ENCODE measurements at regions not wholly inside any gene's neighbourhood (a gene's known extent, or its start where the extent isn't known, plus 50 kb on each side); places are given as distances from the start of the nearest gene placed in this dataset.

DNA sequence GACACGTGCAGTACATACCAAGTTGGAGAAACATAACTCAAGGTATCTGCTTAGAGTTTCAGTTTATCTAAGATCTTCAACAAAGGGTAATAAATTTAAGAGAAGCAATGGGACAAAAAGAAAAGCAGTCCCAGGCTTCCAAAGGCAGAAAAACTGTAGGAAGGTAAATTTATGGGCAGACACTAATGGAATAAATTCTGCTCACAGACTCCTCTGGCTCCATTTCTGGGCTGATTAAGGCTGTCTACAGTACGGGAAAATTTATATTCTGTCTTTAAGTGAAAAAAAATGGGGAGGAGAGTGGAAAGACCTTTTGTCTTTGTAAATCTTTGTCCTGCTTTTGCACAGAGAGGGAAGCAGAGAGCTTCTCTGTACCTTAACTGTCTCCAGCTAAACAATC is 587.5 kb upstream of the IGFBP3 start:
- Histone ChIP-seq H3K27ac (no peak overlapping the region), H3K4me3 (no peak overlapping the region), H3K9me3 (ENCODE audit: low read depth, low read length) (no peaks in the 10 kb centered on the region), H3K36me3 (ENCODE audit: insufficient read depth, low read length) (no peaks in the 10 kb centered on the region), H3K9ac (ENCODE audit: insufficient read length) (no peak overlapping the region)
- TF ChIP-seq POLR2AphosphoS5 (IDR thresholded peaks at IDR 0.05; ENCODE audit: borderline replicate concordance, low read depth, low read length) (no peak), FOXP2 (optimal IDR thresholded peaks at IDR 0.05; ENCODE audit: control extremely low read depth, extremely low read length, insufficient read depth) (no peak), EZH2 (IDR thresholded peaks at IDR 0.05) (no peak)
- no peak for DNase-seq (ENCODE audit: low read depth, low spot score)

DNA sequence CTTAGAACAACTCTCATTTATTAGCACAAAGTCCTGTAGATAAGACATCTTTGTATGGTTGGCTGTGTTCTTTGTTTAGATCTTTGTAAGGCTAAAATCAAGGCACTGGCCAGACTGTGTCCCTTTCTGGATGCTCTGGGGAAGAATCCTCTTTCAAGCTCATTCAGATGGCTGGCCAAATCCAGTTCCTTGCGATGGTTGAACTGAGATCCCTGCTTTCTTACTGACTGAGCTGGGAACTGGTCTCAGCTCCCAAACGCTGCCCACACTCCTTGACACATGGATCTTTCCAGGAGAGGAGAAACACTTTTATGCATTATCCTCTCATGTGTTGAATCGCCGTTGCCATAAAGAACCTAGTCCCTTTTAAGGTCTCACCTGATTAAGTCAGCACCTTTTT is 586.5 kb upstream of the IGFBP3 start:
- no peaks in the 10 kb centered on the region for H3K36me3 ChIP-seq (ENCODE audit: insufficient read depth, low read length)
- H3K9me3 ChIP-seq (ENCODE audit: low read depth, low read length) = no peaks in the 10 kb centered on the region
- H3K9ac ChIP-seq (ENCODE audit: insufficient read length) = no peak overlapping the region
- no peak for DNase-seq (ENCODE audit: low read depth, low spot score)
- no peak overlapping the region for H3K27ac ChIP-seq
- H3K4me3 ChIP-seq = no peak overlapping the region
- TF ChIP-seq FOXP2 (optimal IDR thresholded peaks at IDR 0.05; ENCODE audit: control extremely low read depth, extremely low read length, insufficient read depth) (no peak), EZH2 (IDR thresholded peaks at IDR 0.05) (no peak), POLR2AphosphoS5 (IDR thresholded peaks at IDR 0.05; ENCODE audit: borderline replicate concordance, low read depth, low read length) (no peak)

- no peak for DNase-seq (ENCODE audit: low read depth, low spot score)
- H3K36me3 ChIP-seq (ENCODE audit: insufficient read depth, low read length) = no peaks in the 10 kb centered on the region
- no peaks in the 10 kb centered on the region for H3K9me3 ChIP-seq (ENCODE audit: low read depth, low read length)
- H3K4me3 ChIP-seq = no peak overlapping the region
- H3K27ac ChIP-seq = no peak overlapping the region
- no peak for TF ChIP-seq POLR2AphosphoS5 (IDR thresholded peaks at IDR 0.05; ENCODE audit: borderline replicate concordance, low read depth, low read length)
- TF ChIP-seq FOXP2 (optimal IDR thresholded peaks at IDR 0.05; ENCODE audit: control extremely low read depth, extremely low read length, insufficient read depth) = no peak
- TF ChIP-seq EZH2 (IDR thresholded peaks at IDR 0.05) = no peak
- H3K9ac ChIP-seq (ENCODE audit: insufficient read length) = no peak overlapping the region
Measured at GRCh38 chr7:46494441-46494840, 573.4 kb upstream of the IGFBP3 start.

- TF ChIP-seq FOXP2 (optimal IDR thresholded peaks at IDR 0.05; ENCODE audit: control extremely low read depth, extremely low read length, insufficient read depth) (no peak), EZH2 (IDR thresholded peaks at IDR 0.05) (no peak), POLR2AphosphoS5 (IDR thresholded peaks at IDR 0.05; ENCODE audit: borderline replicate concordance, low read depth, low read length) (no peak)
- Histone ChIP-seq H3K9ac (ENCODE audit: insufficient read length) (no peak overlapping the region), H3K9me3 (ENCODE audit: low read depth, low read length) (no peaks in the 10 kb centered on the region), H3K4me3 (no peak overlapping the region), H3K27ac (no peak overlapping the region), H3K36me3 (ENCODE audit: insufficient read depth, low read length) (no peaks in the 10 kb centered on the region)
- DNase-seq (ENCODE audit: low read depth, low spot score) = no peak
Measured at GRCh38 chr7:46494028-46494427, 573.0 kb upstream of the IGFBP3 start.

- no peak for DNase-seq (ENCODE audit: low read depth, low spot score)
- no peaks in the 10 kb centered on the region for H3K9me3 ChIP-seq (ENCODE audit: low read depth, low read length)
- H3K27ac ChIP-seq = no peak overlapping the region
- H3K36me3 ChIP-seq (ENCODE audit: insufficient read depth, low read length) = no peaks in the 10 kb centered on the region
- H3K9ac ChIP-seq (ENCODE audit: insufficient read length) = no peak overlapping the region
- TF ChIP-seq EZH2 (IDR thresholded peaks at IDR 0.05) (no peak), POLR2AphosphoS5 (IDR thresholded peaks at IDR 0.05; ENCODE audit: borderline replicate concordance, low read depth, low read length) (no peak), FOXP2 (optimal IDR thresholded peaks at IDR 0.05; ENCODE audit: control extremely low read depth, extremely low read length, insufficient read depth) (no peak)
- no peak overlapping the region for H3K4me3 ChIP-seq
Measured at GRCh38 chr7:46493196-46493595, 572.1 kb upstream of the IGFBP3 start.

- Histone ChIP-seq H3K4me3 (no peak overlapping the region), H3K9ac (ENCODE audit: insufficient read length) (no peak overlapping the region), H3K9me3 (ENCODE audit: low read depth, low read length) (no peaks in the 10 kb centered on the region), H3K27ac (no peak overlapping the region), H3K36me3 (ENCODE audit: insufficient read depth, low read length) (no peaks in the 10 kb centered on the region)
- DNase-seq (ENCODE audit: low read depth, low spot score) = no peak
- TF ChIP-seq EZH2 (IDR thresholded peaks at IDR 0.05) (no peak), FOXP2 (optimal IDR thresholded peaks at IDR 0.05; ENCODE audit: control extremely low read depth, extremely low read length, insufficient read depth) (no peak), POLR2AphosphoS5 (IDR thresholded peaks at IDR 0.05; ENCODE audit: borderline replicate concordance, low read depth, low read length) (no peak)
Measured at GRCh38 chr7:46492466-46492865, 571.4 kb upstream of the IGFBP3 start.

- DNase-seq (ENCODE audit: low read depth, low spot score) = no peak
- Histone ChIP-seq H3K36me3 (ENCODE audit: insufficient read depth, low read length) (no peaks in the 10 kb centered on the region), H3K4me3 (no peak overlapping the region), H3K27ac (no peak overlapping the region), H3K9me3 (ENCODE audit: low read depth, low read length) (no peaks in the 10 kb centered on the region), H3K9ac (ENCODE audit: insufficient read length) (no peak overlapping the region)
- TF ChIP-seq EZH2 (IDR thresholded peaks at IDR 0.05) = no peak
Measured at GRCh38 chr7:46490406-46490805, 569.3 kb upstream of the IGFBP3 start.

- no peak overlapping the region for H3K27ac ChIP-seq
- no peak overlapping the region for H3K4me3 ChIP-seq
- DNase-seq (ENCODE audit: low read depth, low spot score) = no peak
- H3K9ac ChIP-seq (ENCODE audit: insufficient read length) = no peak overlapping the region
- TF ChIP-seq EZH2 (IDR thresholded peaks at IDR 0.05) (no peak), FOXP2 (optimal IDR thresholded peaks at IDR 0.05; ENCODE audit: control extremely low read depth, extremely low read length, insufficient read depth) (no peak), POLR2AphosphoS5 (IDR thresholded peaks at IDR 0.05; ENCODE audit: borderline replicate concordance, low read depth, low read length) (no peak)
- no peaks in the 10 kb centered on the region for H3K9me3 ChIP-seq (ENCODE audit: low read depth, low read length)
- no peaks in the 10 kb centered on the region for H3K36me3 ChIP-seq (ENCODE audit: insufficient read depth, low read length)
Measured at GRCh38 chr7:46489106-46489505, 568.0 kb upstream of the IGFBP3 start.

GRCh38 chr7:46488607-46489006 is 567.5 kb upstream of the IGFBP3 start:
- TF ChIP-seq POLR2AphosphoS5 (IDR thresholded peaks at IDR 0.05; ENCODE audit: borderline replicate concordance, low read depth, low read length) = no peak
- no peak for TF ChIP-seq FOXP2 (optimal IDR thresholded peaks at IDR 0.05; ENCODE audit: control extremely low read depth, extremely low read length, insufficient read depth)
- no peak for TF ChIP-seq EZH2 (IDR thresholded peaks at IDR 0.05)

More at GRCh38 chr7:46488607-46489006, 567.5 kb upstream of the IGFBP3 start:
- Histone ChIP-seq H3K4me3 (no peak overlapping the region), H3K9ac (ENCODE audit: insufficient read length) (no peak overlapping the region), H3K36me3 (ENCODE audit: insufficient read depth, low read length) (no peaks in the 10 kb centered on the region), H3K9me3 (ENCODE audit: low read depth, low read length) (no peaks in the 10 kb centered on the region), H3K27ac (no peak overlapping the region)
- no peak for DNase-seq (ENCODE audit: low read depth, low spot score)

Data from SK-N-MC (cell line).